DMS79 (cell line): ENCODE measurements at regions not wholly inside any gene's neighbourhood (a gene's known extent, or its start where the extent isn't known, plus 50 kb on each side); places are given as distances from the start of the nearest gene placed in this dataset.

Source experiments
- DNase-seq: peaks from one replicate; lab custom pipeline; 2025; lab: John Stamatoyannopoulos, UW

DNA sequence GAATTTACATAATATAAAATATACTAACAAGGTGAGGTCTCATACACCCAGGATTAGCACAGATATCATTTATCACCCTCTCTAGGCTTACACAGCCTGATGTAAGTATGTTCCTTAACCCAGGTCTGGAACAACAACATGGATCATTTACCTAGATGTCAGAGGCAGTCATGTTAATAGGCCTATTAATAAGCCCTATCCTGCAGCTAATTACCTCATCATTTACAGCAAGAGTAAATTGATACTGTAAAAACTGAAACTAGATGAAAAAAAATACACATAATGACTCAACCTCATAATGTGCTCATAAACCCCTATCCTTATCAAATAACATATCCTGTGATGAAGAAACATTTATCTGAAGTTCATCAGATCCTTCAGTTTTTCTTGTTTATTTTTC lies 334.3 kb upstream of the MANEA start:
- DNase-seq = no peak

DNA sequence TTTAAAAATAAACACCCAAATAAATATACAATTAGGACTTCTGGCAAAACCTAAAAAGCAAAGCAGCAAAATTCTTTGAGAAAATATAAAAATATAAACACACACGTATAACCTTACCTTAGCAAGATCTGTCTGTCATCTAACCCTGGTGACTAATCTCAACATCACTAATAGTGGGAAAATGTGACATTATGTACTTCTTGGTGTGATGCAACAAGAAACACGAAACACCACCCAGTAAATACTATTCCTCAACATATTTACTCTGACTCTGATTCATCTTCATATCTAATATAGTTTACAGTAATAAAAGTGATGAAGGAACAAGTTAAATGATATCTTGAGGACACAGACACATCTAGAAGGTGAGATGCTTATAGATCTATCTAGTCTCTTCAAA lies 332.6 kb upstream of the MANEA start:
- no peak for DNase-seq

GRCh38 chr6:95248499-95248898 lies 328.8 kb upstream of the MANEA start:
- no peak for DNase-seq

GRCh38 chr6:95249175-95249574 lies 328.2 kb upstream of the MANEA start:
- DNase-seq = no peak

DNA sequence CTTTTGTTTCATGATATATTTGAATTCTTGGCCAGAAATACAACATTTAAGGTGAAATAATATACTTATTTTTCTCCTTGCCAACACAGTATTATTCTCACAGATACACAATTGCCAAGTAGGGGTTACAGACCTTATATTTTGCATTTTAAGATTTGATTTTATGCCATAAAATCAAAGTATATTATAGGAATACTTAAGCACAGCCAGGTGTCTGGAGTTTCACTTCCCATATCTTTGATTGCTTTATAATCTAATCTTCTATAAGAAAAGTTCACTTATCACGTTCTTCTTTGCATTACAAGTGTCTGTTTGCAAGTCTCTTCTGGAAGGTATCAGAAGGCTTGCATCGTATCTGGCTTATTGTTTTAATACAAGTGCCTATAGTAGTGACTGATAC lies 327.7 kb upstream of the MANEA start:
- DNase-seq = no peak

- no peak for DNase-seq
These were observed 313.5 kb upstream of the MANEA start for GRCh38 chr6:95263840-95264239.

DNA sequence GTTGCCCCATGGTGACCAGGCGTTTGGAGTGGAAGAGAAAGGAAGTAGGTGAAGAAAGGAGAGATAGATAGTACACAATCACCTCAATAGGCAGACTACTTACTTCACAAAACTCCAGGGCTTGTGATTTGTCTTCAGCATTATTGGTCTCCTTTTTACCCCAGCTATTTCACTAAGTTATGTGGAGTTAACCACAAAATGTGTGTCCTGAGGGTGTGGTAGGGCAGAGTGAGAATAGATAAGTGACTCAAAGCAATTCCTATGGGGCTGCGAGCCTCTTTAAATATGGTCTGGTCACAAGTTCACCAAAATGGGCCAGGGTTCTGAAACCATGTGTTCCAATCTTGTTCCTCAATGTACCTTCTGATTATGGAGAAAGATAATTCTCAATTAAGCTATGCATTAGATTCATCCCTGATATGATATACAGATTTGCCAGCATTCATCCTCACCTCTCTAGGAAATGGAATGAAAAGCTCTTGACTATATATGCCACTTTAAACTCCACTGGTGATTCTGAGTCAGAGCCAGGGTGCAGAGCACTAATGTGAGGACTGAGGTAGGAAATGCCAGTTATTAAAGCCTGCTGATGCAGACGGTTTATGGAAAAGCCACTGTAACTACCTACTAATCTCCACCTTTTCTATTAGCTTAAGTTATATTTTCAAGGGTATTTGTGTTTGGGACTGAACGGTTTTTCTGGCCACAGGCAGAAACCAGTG lies 310.6 kb upstream of the MANEA start:
- DNase-seq = no peak

DNA sequence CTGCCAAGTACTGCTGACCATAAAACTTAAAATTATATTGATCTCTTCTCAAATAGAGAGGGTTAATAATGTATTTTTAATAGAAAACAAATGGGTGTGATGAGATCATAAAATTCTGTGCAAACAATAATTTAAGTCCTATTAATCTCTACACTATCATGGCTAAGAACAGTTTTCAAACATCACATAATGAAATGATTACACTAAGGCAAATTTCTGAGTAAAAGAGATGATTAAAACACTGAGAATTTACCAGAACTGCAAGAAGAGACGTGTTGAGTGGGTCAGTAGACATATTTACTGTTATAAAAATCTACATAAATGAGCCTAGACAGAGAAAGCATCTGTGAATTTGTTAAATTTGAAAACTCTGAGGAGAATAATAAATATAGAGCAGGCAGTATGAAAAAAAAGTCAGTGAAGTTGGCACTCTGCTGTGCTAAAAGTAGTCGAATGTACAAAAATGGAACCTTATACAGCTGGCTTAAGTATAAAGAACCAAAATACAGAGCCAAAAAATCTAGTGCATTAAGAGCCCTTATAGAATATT lies 302.6 kb upstream of the MANEA start:
- no peak for DNase-seq

DNA sequence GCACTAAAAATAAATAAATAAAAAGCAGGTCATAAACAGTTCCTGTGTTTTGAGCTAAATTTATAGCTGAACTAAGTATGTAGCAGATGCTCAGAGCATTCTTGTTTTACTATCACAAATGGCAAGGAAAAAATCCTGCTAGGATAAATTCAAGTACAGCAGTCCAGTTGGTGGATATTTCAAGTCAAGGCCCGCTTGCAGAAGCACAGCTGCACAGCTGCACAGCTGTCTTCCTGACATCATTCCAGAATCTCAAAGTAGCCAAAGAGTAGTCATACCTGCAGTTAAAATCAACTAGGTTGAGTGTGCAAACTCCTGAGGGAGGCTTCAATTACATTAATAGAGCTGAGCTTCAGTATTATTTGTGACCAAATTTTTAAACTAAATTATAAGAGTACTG lies 297.7 kb upstream of the MANEA start:
- DNase-seq = no peak

DNA sequence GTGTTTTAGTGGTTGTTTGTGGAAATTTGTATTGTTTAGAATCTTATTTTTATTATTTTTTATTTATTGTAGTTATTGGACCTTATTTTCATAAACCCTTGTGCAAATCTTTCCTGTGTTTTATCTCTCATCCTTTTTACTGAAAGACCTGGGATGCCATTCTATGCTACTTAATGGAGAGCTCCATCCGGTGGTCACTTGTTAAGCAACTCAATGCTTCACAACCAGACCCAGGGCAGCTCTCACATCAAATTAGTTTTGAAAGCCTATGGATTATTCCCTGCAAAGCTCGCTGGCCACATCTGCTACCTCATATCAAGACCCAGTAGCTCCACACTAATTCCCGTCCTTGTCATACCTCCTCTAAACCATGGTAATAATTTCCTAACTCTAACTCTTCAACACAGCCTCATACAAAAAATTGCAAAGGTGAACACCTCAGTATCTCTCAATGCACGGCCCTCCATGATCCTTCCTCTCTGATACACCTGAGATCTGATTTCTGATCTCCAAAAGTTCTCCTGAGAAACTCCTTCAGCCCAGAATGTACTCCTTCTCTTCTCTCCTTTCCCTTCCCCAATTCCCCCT lies 296.6 kb upstream of the MANEA start:
- DNase-seq = no peak

GRCh38 chr6:95285881-95286280 lies 291.5 kb upstream of the MANEA start:
- no peak for DNase-seq

- no peak for DNase-seq
These were observed 290.5 kb upstream of the MANEA start for GRCh38 chr6:95286874-95287273.

GRCh38 chr6:95288251-95288650 lies 289.1 kb upstream of the MANEA start:
- DNase-seq = no peak

GRCh38 chr6:95292011-95292410 lies 285.3 kb upstream of the MANEA start:
- DNase-seq = no peak

GRCh38 chr6:95293257-95293656 lies 284.1 kb upstream of the MANEA start:
- DNase-seq = no peak

DNA sequence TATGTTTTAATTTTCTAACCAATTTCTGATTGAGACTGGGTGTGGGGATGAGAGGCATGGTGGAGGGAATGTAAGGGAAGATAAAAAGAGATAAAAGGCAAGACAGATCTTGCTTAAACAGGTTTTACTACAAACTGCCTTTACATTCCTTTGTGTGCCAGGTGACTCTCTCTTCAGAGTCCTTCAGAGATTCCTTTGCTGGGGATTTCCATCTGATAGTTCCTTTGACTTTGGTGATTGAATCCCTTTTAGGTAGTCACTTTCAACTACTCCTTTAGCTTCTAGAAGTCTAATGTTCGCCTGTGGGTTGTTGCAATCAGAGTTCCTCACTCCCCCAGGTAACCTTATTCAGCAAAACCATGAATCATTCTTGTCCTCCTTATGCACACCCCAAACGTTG lies 283.3 kb upstream of the MANEA start:
- no peak for DNase-seq

DNA sequence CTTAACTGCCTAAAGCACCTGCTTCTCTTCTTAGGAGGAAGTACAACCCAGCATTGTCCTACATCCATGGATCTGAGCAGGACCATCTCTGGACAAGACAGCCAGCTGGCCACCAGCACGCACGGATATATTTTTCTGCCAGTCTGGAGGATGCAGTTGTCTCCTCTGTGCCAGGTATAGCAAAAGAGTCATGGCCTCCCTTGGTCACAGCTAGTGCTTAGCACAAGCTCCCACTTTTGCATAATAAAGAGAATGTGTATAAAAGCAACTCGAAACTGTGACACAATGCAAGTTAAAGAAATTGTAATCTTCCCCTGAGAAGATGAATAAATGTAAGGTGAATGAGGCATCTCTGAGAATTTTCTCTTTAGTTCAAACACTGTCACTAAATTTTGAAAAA lies 267.8 kb upstream of the MANEA start:
- DNase-seq = no peak

GRCh38 chr6:95318137-95318536 lies 259.2 kb upstream of the MANEA start:
- no peak for DNase-seq

DNA sequence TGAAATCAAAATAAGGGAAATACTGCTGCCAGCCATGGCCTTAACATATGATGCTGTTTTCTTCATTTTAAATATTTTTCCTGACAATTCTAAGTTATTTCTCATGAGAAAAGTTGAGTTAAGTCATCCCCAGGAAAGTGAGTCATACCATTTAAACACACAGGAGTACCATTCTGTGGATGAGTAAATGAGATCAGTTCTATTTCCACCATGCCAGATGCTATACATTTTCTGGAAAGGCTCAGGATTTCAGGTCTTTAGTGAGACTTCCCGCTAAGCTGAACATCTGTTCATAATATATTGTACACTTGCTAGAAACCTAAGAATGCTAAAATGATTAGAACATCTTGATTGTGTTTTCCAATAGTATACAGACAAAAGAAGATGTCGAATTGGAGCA lies 256.2 kb upstream of the MANEA start:
- no peak for DNase-seq

- no peak for DNase-seq
These were observed 251.4 kb upstream of the MANEA start for GRCh38 chr6:95325916-95326315.

DNA sequence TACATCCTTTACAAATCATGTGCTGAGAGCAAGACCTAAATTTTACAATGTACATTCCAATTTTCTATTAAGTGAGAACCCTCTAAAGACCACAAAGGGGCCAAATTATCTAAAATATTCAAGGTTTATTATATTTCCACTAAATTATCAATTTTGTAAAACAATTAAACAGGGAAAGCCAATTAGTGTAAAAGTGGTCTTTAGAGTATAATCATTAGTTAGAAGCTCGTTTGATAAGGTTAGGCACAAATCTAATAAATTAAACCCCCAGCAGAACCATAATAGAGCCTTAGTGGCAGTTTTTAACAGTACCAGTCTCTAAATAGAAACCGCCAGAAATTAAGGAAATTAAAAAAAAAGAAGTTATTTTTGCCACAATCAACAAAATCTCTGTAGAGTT lies 249.1 kb upstream of the MANEA start:
- DNase-seq = no peak

- no peak for DNase-seq
These were observed 225.1 kb upstream of the MANEA start for GRCh38 chr6:95352064-95352795.

DNA sequence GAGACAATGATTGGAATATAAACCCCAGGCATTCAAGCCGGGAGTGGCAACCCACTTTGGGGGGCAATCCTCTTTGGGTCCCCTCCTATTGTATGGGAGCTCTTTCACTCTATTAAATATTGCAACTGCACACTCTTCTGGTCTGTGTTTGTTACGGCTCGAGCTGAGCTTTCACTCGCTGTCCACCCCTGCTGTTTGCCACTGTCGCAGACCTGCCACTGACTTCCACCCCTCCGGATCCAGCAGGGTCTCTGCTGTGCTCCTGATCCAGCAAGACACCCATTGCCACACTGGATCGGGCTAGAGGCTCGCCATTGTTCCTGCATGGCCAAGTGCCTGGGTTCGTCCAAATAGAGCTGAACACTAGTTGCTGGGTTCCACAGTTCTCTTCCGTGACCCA lies 222.8 kb upstream of the MANEA start:
- no peak for DNase-seq
